ENCODE measurements at regions not wholly inside any gene's neighbourhood (a gene's known extent, or its start where the extent isn't known, plus 50 kb on each side); places are given as distances from the start of the nearest gene placed in this dataset.
"Not testable (repeated sequence)": the region's sequence is repeated elsewhere in the genome, so short reads cannot be mapped to it uniquely, and the experiment has no call there.

DNA sequence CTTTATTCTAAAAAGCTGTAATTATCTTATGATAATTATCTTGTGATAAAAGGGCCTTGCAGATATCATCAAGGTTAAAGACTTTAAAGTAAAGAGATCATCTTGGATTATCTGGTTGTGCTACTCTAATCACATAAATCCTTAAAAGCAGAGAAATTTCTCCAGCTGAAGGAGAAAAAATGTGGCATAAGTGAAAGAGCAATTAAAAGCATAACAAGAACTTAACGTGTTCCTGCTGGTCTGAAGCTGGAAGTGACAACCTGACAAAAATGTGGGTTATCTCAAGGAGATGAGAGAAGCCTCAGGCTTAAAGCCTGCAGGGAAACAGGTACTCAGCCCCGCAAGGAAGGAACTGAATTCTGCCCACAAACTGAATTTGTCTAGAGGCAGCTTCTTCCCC lies 449.1 kb upstream of the NDST4 start:
- intact Hi-C loops (cut with micrococcal nuclease), result no loop called here
- Histone ChIP-seq H3K4me3 (no peak overlapping the region), H3K36me3 (no peaks in the 10 kb centered on the region), H3K27me3 (ENCODE audit: low read depth) (no peaks in the 10 kb centered on the region), H3K9me3 (replicated peaks) (no peaks in the 10 kb centered on the region), H3K4me1 (no peaks in the 10 kb centered on the region), H3K27ac (replicated peaks) (no peak overlapping the region)
- DNase-seq, result no peak
- TF ChIP-seq, protein P1, sequence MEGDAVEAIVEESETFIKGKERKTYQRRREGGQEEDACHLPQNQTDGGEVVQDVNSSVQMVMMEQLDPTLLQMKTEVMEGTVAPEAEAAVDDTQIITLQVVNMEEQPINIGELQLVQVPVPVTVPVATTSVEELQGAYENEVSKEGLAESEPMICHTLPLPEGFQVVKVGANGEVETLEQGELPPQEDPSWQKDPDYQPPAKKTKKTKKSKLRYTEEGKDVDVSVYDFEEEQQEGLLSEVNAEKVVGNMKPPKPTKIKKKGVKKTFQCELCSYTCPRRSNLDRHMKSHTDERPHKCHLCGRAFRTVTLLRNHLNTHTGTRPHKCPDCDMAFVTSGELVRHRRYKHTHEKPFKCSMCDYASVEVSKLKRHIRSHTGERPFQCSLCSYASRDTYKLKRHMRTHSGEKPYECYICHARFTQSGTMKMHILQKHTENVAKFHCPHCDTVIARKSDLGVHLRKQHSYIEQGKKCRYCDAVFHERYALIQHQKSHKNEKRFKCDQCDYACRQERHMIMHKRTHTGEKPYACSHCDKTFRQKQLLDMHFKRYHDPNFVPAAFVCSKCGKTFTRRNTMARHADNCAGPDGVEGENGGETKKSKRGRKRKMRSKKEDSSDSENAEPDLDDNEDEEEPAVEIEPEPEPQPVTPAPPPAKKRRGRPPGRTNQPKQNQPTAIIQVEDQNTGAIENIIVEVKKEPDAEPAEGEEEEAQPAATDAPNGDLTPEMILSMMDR (IDR thresholded peaks at IDR 0.05; ENCODE audit: borderline replicate concordance), result no peak

DNA sequence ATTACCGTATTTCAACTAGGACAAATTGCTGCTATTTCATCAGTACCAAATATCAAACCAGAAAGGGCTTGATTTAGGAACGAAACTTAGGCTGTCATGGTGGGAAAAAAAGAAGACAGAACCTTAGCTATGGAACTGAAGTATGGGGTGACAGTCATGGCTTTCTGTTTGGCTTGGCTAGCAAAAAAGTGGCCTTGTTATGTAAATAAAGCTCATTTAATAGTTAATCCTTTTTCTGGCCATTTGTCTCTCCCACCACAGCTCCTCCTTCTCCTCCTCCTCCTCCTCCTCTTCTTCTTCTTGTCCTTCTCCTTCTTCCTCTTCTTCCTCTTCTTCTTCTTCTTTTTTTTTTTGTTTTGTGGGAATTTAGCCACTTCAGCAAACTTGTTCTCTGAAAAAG lies 434.7 kb upstream of the NDST4 start:
- intact Hi-C loops (cut with micrococcal nuclease), result no loop called here
- H3K27ac ChIP-seq (replicated peaks), result no peak overlapping the region
- no peaks in the 10 kb centered on the region for H3K4me1 ChIP-seq
- no peaks in the 10 kb centered on the region for H3K9me3 ChIP-seq (replicated peaks)
- no peak overlapping the region for H3K4me3 ChIP-seq
- H3K36me3 ChIP-seq, result no peaks in the 10 kb centered on the region
- no peaks in the 10 kb centered on the region for H3K27me3 ChIP-seq (ENCODE audit: low read depth)
- TF ChIP-seq, protein P1 (IDR thresholded peaks at IDR 0.05; ENCODE audit: borderline replicate concordance), result no peak
- no peak for DNase-seq

DNA sequence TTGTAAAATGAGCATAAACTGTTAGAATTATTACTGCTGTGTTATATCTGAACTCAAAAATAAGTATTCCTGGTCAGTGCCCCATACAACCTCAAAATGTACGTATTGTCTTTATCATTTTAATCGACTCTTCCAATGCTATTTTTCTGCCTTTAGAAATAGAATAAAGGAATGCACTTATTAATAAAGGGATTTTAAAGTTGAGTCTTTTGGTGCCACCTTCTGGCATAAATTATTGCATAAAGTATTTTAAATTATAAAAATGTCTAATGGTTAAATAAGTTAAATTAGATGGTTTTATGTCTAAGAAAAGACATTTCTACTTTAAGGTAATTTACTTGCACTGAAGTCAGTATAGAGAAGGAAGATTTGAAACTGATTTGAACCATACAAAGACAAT lies 424.0 kb upstream of the NDST4 start:
- TF ChIP-seq, protein P1 (IDR thresholded peaks at IDR 0.05; ENCODE audit: borderline replicate concordance), result no peak
- no peak for DNase-seq
- intact Hi-C loops (cut with micrococcal nuclease), result no loop called here
- Histone ChIP-seq H3K36me3 (no peaks in the 10 kb centered on the region), H3K4me1 (no peaks in the 10 kb centered on the region), H3K9me3 (replicated peaks) (no peaks in the 10 kb centered on the region), H3K4me3 (no peak overlapping the region), H3K27ac (replicated peaks) (no peak overlapping the region), H3K27me3 (ENCODE audit: low read depth) (no peaks in the 10 kb centered on the region)

DNA sequence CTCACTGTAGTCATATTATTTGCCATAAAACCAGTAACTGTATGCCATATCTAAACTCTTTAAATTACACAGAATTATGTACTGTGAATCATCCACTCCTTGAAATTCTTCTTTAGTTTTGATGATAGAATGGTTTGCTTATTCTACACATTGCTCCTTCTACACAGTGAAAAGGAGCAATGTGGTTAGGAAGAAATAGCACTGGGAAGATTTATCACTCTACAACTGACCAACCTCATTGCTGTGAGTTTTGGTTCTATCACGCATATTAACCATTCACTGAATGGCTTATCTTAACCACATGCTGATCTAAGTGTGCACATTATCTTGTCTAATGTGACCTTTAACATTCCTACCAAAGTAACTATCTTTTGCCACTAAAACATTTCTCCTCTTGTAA lies 415.7 kb upstream of the NDST4 start:
- TF ChIP-seq, protein P1 (IDR thresholded peaks at IDR 0.05; ENCODE audit: borderline replicate concordance), result no peak
- H3K36me3 ChIP-seq, result no peaks in the 10 kb centered on the region
- intact Hi-C loops (cut with micrococcal nuclease), result no loop called here
- no peak for DNase-seq
- no peaks in the 10 kb centered on the region for H3K27me3 ChIP-seq (ENCODE audit: low read depth)
- H3K4me1 ChIP-seq, result no peaks in the 10 kb centered on the region
- H3K4me3 ChIP-seq, result no peak overlapping the region
- H3K9me3 ChIP-seq (replicated peaks), result no peaks in the 10 kb centered on the region
- H3K27ac ChIP-seq (replicated peaks), result no peak overlapping the region

DNA sequence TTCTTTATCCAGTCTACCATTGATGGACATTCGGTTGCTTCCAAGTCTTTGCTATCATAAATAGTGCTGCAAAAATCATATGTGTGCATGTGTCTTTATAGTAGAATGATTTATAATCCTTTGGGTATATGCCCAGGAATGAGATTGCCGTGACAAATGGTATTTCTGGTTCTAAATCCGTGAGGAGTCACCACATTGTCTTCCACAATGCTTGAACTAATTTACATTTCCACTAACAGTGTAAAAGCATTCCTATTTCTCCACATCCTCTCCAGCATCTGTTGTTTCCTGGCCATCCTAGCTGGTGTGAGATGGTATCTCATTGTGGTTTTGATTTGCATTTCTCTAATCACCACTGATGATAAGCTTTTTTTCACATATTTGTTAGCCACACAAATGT lies 406.1 kb upstream of the NDST4 start:
- H3K27ac ChIP-seq (replicated peaks); H3K27me3 ChIP-seq (ENCODE audit: low read depth); H3K4me1 ChIP-seq; intact Hi-C loops (cut with micrococcal nuclease); H3K36me3 ChIP-seq; H3K4me3 ChIP-seq; DNase-seq: not testable (repeated sequence)
- H3K9me3 ChIP-seq (replicated peaks), result peaks cover 29% of the 10 kb centered on the region

DNA sequence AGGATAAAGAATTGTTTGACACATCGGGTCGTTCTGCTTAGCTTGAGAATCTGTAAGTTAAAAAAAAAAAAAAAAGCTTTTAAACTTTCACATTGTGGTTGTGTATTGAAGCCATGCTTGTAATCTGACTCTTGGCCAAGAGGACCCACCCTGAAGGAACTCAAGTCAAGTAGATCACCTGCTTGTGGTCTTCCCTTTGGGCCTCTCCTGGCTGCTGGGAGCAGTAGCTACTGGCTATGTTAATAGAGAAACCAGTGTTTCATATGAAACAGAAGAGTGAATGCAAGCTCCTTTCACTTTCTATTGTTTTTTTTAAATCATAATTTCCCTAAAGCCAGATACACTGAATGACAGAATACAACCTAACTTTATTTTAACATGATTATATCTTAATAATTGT lies 402.4 kb upstream of the NDST4 start:
- H3K36me3 ChIP-seq, result no peaks in the 10 kb centered on the region
- H3K4me3 ChIP-seq, result no peak overlapping the region
- TF ChIP-seq, protein P1 (IDR thresholded peaks at IDR 0.05; ENCODE audit: borderline replicate concordance), result no peak
- H3K27ac ChIP-seq (replicated peaks), result no peak overlapping the region
- H3K27me3 ChIP-seq (ENCODE audit: low read depth), result no peaks in the 10 kb centered on the region
- intact Hi-C loops (cut with micrococcal nuclease), result no loop called here
- peaks cover 13% of the 10 kb centered on the region for H3K9me3 ChIP-seq (replicated peaks)
- DNase-seq, result no peak
- no peaks in the 10 kb centered on the region for H3K4me1 ChIP-seq

Measured in left ventricle myocardium inferior (tissue), 1 donor.